HepG2 (cell line): ENCODE measurements at regions not wholly inside any gene's neighbourhood (a gene's known extent, or its start where the extent isn't known, plus 50 kb on each side); places are given as distances from the start of the nearest gene placed in this dataset.

ENCODE experiments used
- CHD2 ChIP-seq: IDR thresholded peaks from 2 replicates; pipeline ENCODE4 v1.6.1; 2011; ENCODE audit warnings: low read depth, low read length, improper control_type of control experiment
- CTCF ChIP-seq: sonication (generic); formaldehyde crosslinking; IDR thresholded peaks from 2 replicates; pipeline ENCODE4 v1.5.0; 2020; ENCODE audit warnings: mild to moderate bottlenecking, missing genetic modification reagents, moderate library complexity
- FOSL2 ChIP-seq: sonication (generic); formaldehyde crosslinking; IDR thresholded peaks from 2 replicates; pipeline ENCODE4 v1.4.0; 2020; ENCODE audit warnings: missing genetic modification reagents
- FOXO4 ChIP-seq: sonication (generic); formaldehyde crosslinking; conservative IDR thresholded peaks from 2 replicates; pipeline ENCODE4 v1.8.1; 2023; ENCODE audit warnings: missing genetic modification reagents
- IRF9 ChIP-seq: sonication (generic); formaldehyde crosslinking; IDR thresholded peaks from 2 replicates; pipeline ENCODE4 v1.8.0; 2022; ENCODE audit warnings: missing genetic modification reagents, mild to moderate bottlenecking, borderline replicate concordance
- MEIS2 ChIP-seq: sonication (generic); formaldehyde crosslinking; IDR thresholded peaks from 2 replicates; pipeline ENCODE4 v1.9.0; 2021; ENCODE audit warnings: mild to moderate bottlenecking, missing genetic modification reagents
- MXD4 ChIP-seq: IDR thresholded peaks from 2 replicates; pipeline ENCODE4 v1.6.1; 2016; ENCODE audit warnings: mild to moderate bottlenecking, missing biosample characterization, missing genetic modification reagents
- NFYB ChIP-seq: sonication (generic); formaldehyde crosslinking; IDR thresholded peaks from 2 replicates; pipeline ENCODE4 v1.4.0; 2020; ENCODE audit warnings: missing genetic modification reagents
- POLR2AphosphoS5 ChIP-seq: IDR thresholded peaks from 2 replicates; pipeline ENCODE4 v1.6.1; 2012; ENCODE audit warnings: low read depth, low read length
- UBTF ChIP-seq: sonication (generic); formaldehyde crosslinking; IDR thresholded peaks from 2 replicates; pipeline ENCODE4 v1.4.0; 2020; ENCODE audit warnings: mild to moderate bottlenecking, missing genetic modification reagents
- YEATS2 ChIP-seq: sonication (generic); formaldehyde crosslinking; IDR thresholded peaks from 2 replicates; pipeline ENCODE4 v1.4.0; 2020; ENCODE audit warnings: missing genetic modification reagents, borderline replicate concordance
- ZBTB7A ChIP-seq: sonication (generic); formaldehyde crosslinking; IDR thresholded peaks from 2 replicates; pipeline ENCODE4 v1.8.0; 2022; ENCODE audit warnings: mild to moderate bottlenecking, missing genetic modification reagents

- TF ChIP-seq ZBTB7A (CRISPR knock-in tag) (no peak), MEIS2 (CRISPR knock-in tag) (no peak), NFYB (CRISPR knock-in tag) (no peak), CHD2 (no peak), MXD4 (no peak), FOXO4 (CRISPR knock-in tag) (no peak), FOSL2 (CRISPR knock-in tag) (no peak), YEATS2 (CRISPR knock-in tag) (no peak), UBTF (no peak), CTCF (CRISPR knock-in tag) (no peak), POLR2AphosphoS5 (no peak), IRF9 (no peak)
These were observed 59.8 kb downstream of the SOX4 start for GRCh38 chr6:21653323-21653722.
